Liver (tissue), 2 donors: ENCODE measurements at regions not wholly inside any gene's neighbourhood (a gene's known extent, or its start where the extent isn't known, plus 50 kb on each side); places are given as distances from the start of the nearest gene placed in this dataset. TPM values are rescaled to one million over a fixed set of nuclear protein-coding genes. Genes with fewer than 3 reads are reported as not detected.

Source experiments
- small RNA-seq: library from RNA; depleted of rRNA; stranded (forward); fragments of <200 nt; gene quantifications from one replicate; pipeline ENCODE3, GENCODE V24; 2014
- TF ChIP-seq, protein P1 (sequence below): IDR thresholded peaks from 2 replicates; pipeline ENCODE4 v1.6.1; 2016; ENCODE audit warnings: antibody characterized with exemption

- TF ChIP-seq, protein P1, sequence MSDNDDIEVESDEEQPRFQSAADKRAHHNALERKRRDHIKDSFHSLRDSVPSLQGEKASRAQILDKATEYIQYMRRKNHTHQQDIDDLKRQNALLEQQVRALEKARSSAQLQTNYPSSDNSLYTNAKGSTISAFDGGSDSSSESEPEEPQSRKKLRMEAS, result no peak
Observed at GRCh38 chr4:124610211-124610610, 102.3 kb downstream of the ANKRD50 start (continued).

Small RNA genes in the stretch of these regions (small RNA-seq; reads per million reads assigned to genes)
- gene AC093767.1, result not detected
